WTC11 (cell line): ENCODE measurements at regions not wholly inside any gene's neighbourhood (a gene's known extent, or its start where the extent isn't known, plus 50 kb on each side); places are given as distances from the start of the nearest gene placed in this dataset.

ENCODE experiments used
- ATAC-seq: fragments of 200-7000 bp; cut with Tn5 transposase; 2 replicates; pipeline ENCODE4 v1.10.0; 2021; ENCODE audit warnings: mild to moderate bottlenecking, moderate library complexity
- CTCF ChIA-PET: fragments of 300-600 bp; sonication (Branson Sonifier 250); formaldehyde crosslinking; loops from one replicate; lab custom pipeline; 2021; ENCODE audit warnings: antibody characterized with exemption; lab: Charles Lee
- POLR2A ChIA-PET: fragments of 350-600 bp; sonication (Branson Sonifier 250); formaldehyde crosslinking; loops from one replicate; lab custom pipeline; 2021; ENCODE audit warnings: antibody characterized with exemption; lab: Charles Lee
- DNase-seq: peaks from one replicate; pipeline ENCODE4 v3.0.0; 2021; ENCODE audit warnings: low spot score
- H3K27ac Mint-ChIP-seq: 2 replicates; pipeline ENCODE4 v1.8.0; 2021; ENCODE audit warnings: mixed read lengths
- H3K27me3 Mint-ChIP-seq: 2 replicates; pipeline ENCODE4 v1.8.0; 2021; ENCODE audit warnings: low read depth, mild to moderate bottlenecking, moderate library complexity, mixed read lengths
- H3K36me3 Mint-ChIP-seq: 2 replicates; pipeline ENCODE4 v1.8.0; 2021; ENCODE audit warnings: mixed read lengths
- H3K4me1 Mint-ChIP-seq: 2 replicates; pipeline ENCODE4 v1.8.0; 2022; ENCODE audit warnings: mixed read lengths
- H3K4me3 Mint-ChIP-seq: 2 replicates; pipeline ENCODE4 v1.8.0; 2021; ENCODE audit warnings: mild to moderate bottlenecking, moderate library complexity, mixed read lengths
- H3K9me3 Mint-ChIP-seq: 2 replicates; pipeline ENCODE4 v1.8.0; 2021; ENCODE audit warnings: mixed read lengths
- CREM ChIP-seq: sonication (generic); formaldehyde crosslinking; IDR thresholded peaks from 2 replicates; pipeline ENCODE4 v1.8.1; 2022; ENCODE audit warnings: mild to moderate bottlenecking, missing genetic modification reagents, moderate library complexity
- EMX1 ChIP-seq: fragments of 250-450 bp; sonication (Bioruptor Pico); IDR thresholded peaks from 2 replicates; pipeline ENCODE4 v1.8.0; 2021; ENCODE audit warnings: mild to moderate bottlenecking
- FOXJ3 ChIP-seq: sonication (generic); formaldehyde crosslinking; IDR thresholded peaks from 2 replicates; pipeline ENCODE4 v1.9.0; 2021; ENCODE audit warnings: missing genetic modification reagents, mild to moderate bottlenecking, borderline replicate concordance
- JUN ChIP-seq: sonication (generic); formaldehyde crosslinking; IDR thresholded peaks from 2 replicates; pipeline ENCODE4 v1.8.0; 2023; ENCODE audit warnings: mild to moderate bottlenecking, missing genetic modification reagents
- KAT7 ChIP-seq: sonication (generic); formaldehyde crosslinking; IDR thresholded peaks from 2 replicates; pipeline ENCODE4 v1.8.1; 2023; ENCODE audit warnings: missing genetic modification reagents, mild to moderate bottlenecking, borderline replicate concordance
- MYBL2 ChIP-seq: sonication (generic); formaldehyde crosslinking; IDR thresholded peaks from 2 replicates; pipeline ENCODE4 v1.8.1; 2023; ENCODE audit warnings: mild to moderate bottlenecking, moderate library complexity, missing genetic modification reagents
- NFATC4 ChIP-seq: fragments of 250-450 bp; sonication (Bioruptor Pico); IDR thresholded peaks from 2 replicates; pipeline ENCODE4 v1.9.0; 2021; ENCODE audit warnings: mild to moderate bottlenecking
- NR2C2 ChIP-seq: sonication (generic); formaldehyde crosslinking; IDR thresholded peaks from 2 replicates; pipeline ENCODE4 v1.8.0; 2022; ENCODE audit warnings: mild to moderate bottlenecking, missing genetic modification reagents
- STAT6 ChIP-seq: sonication (generic); formaldehyde crosslinking; conservative IDR thresholded peaks from 2 replicates; pipeline ENCODE4 v1.8.1; 2023; ENCODE audit warnings: mild to moderate bottlenecking, low read depth, missing genetic modification reagents, moderate library complexity
- ZNF317 ChIP-seq: sonication (generic); formaldehyde crosslinking; IDR thresholded peaks from 2 replicates; pipeline ENCODE4 v1.8.1; 2023; ENCODE audit warnings: low read depth, mild to moderate bottlenecking, moderate library complexity, missing genetic modification reagents, borderline replicate concordance
- ZNF512 ChIP-seq: sonication (generic); formaldehyde crosslinking; IDR thresholded peaks from 2 replicates; pipeline ENCODE4 v1.8.1; 2022; ENCODE audit warnings: missing genetic modification reagents, borderline replicate concordance
- ZSCAN18 ChIP-seq: fragments of 250-450 bp; sonication (Bioruptor Pico); IDR thresholded peaks from 2 replicates; pipeline ENCODE4 v2.1.2; 2022; ENCODE audit warnings: mild to moderate bottlenecking, moderate library complexity
- TF ChIP-seq, protein P1 (sequence below): sonication (generic); formaldehyde crosslinking; IDR thresholded peaks from 2 replicates; pipeline ENCODE4 v1.8.1; 2023; ENCODE audit warnings: mild to moderate bottlenecking, missing genetic modification reagents
- TF ChIP-seq, protein P2 (sequence below): sonication (generic); formaldehyde crosslinking; IDR thresholded peaks from 2 replicates; pipeline ENCODE4 v1.8.1; 2022; ENCODE audit warnings: low read depth, mild to moderate bottlenecking, moderate library complexity, missing genetic modification reagents, borderline replicate concordance
- TF ChIP-seq, protein P3 (sequence below): sonication (generic); formaldehyde crosslinking; IDR thresholded peaks from 2 replicates; pipeline ENCODE4 v1.8.1; 2023; ENCODE audit warnings: mild to moderate bottlenecking, missing genetic modification reagents, moderate library complexity
- TF ChIP-seq, protein P4 (sequence below): sonication (generic); formaldehyde crosslinking; IDR thresholded peaks from 2 replicates; pipeline ENCODE4 v1.8.0; 2022; ENCODE audit warnings: mild to moderate bottlenecking, missing genetic modification reagents
- TF ChIP-seq, protein P5 (sequence below): fragments of 250-450 bp; sonication (Bioruptor Pico); IDR thresholded peaks from 2 replicates; pipeline ENCODE4 v1.9.0; 2021; ENCODE audit warnings: mild to moderate bottlenecking, borderline replicate concordance

DNA sequence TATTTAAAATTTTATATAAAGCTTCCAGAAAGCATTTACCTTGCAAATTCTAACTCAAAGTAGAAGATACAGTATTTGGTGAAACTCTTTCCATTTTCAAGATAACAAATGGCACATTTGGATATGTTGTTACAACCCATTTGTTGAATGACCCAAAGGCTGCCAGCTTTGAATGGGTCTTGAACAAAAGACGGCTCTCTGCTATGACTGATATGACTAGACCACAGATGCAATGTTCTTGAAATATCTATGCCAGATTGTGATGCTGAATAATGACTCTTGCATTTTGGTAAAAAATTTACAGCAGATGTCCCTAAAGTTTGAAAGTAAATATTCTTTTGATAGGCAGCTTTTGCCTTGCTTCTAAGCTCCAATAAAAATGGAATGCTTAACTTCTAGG lies 99.6 kb downstream of the HTR1B start (continued):
- TF ChIP-seq ZNF512 (no peak), EMX1 (CRISPR knock-in tag) (no peak), STAT6 (CRISPR knock-in tag) (no peak), KAT7 (CRISPR knock-in tag) (no peak), MYBL2 (CRISPR knock-in tag) (no peak)
- TF ChIP-seq, protein P1, sequence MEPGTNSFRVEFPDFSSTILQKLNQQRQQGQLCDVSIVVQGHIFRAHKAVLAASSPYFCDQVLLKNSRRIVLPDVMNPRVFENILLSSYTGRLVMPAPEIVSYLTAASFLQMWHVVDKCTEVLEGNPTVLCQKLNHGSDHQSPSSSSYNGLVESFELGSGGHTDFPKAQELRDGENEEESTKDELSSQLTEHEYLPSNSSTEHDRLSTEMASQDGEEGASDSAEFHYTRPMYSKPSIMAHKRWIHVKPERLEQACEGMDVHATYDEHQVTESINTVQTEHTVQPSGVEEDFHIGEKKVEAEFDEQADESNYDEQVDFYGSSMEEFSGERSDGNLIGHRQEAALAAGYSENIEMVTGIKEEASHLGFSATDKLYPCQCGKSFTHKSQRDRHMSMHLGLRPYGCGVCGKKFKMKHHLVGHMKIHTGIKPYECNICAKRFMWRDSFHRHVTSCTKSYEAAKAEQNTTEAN = no peak

- no peak for ATAC-seq
- ChIA-PET CTCF (no interaction called here), POLR2A (no interaction called here)
- no peaks in the 10 kb centered on the region for H3K27me3 Mint-ChIP-seq
- H3K27ac Mint-ChIP-seq = no peak overlapping the region
- H3K4me3 Mint-ChIP-seq = no peak overlapping the region
- H3K9me3 Mint-ChIP-seq = peaks cover 11% of the 10 kb centered on the region
- DNase-seq = no peak
- H3K4me1 Mint-ChIP-seq = no peaks in the 10 kb centered on the region; the same call in 1 of the 2 replicates
- H3K36me3 Mint-ChIP-seq = peaks cover 4% of the 10 kb centered on the region; the same call in 1 of the 2 replicates
- TF ChIP-seq CREM (CRISPR knock-in tag) (no peak), NFATC4 (CRISPR knock-in tag) (no peak), JUN (CRISPR knock-in tag) (no peak), STAT6 (CRISPR knock-in tag) (no peak), FOXJ3 (no peak), ZSCAN18 (no peak), EMX1 (CRISPR knock-in tag) (no peak), NR2C2 (CRISPR knock-in tag) (no peak), ZNF317 (CRISPR knock-in tag) (no peak)
- TF ChIP-seq, protein P2, sequence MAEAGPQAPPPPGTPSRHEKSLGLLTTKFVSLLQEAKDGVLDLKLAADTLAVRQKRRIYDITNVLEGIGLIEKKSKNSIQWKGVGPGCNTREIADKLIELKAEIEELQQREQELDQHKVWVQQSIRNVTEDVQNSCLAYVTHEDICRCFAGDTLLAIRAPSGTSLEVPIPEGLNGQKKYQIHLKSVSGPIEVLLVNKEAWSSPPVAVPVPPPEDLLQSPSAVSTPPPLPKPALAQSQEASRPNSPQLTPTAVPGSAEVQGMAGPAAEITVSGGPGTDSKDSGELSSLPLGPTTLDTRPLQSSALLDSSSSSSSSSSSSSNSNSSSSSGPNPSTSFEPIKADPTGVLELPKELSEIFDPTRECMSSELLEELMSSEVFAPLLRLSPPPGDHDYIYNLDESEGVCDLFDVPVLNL (CRISPR knock-in tag) = no peak
- TF ChIP-seq, protein P3, sequence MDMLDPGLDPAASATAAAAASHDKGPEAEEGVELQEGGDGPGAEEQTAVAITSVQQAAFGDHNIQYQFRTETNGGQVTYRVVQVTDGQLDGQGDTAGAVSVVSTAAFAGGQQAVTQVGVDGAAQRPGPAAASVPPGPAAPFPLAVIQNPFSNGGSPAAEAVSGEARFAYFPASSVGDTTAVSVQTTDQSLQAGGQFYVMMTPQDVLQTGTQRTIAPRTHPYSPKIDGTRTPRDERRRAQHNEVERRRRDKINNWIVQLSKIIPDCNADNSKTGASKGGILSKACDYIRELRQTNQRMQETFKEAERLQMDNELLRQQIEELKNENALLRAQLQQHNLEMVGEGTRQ = no peak
- TF ChIP-seq, protein P4, sequence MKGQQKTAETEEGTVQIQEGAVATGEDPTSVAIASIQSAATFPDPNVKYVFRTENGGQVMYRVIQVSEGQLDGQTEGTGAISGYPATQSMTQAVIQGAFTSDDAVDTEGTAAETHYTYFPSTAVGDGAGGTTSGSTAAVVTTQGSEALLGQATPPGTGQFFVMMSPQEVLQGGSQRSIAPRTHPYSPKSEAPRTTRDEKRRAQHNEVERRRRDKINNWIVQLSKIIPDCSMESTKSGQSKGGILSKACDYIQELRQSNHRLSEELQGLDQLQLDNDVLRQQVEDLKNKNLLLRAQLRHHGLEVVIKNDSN = no peak
- TF ChIP-seq, protein P5, sequence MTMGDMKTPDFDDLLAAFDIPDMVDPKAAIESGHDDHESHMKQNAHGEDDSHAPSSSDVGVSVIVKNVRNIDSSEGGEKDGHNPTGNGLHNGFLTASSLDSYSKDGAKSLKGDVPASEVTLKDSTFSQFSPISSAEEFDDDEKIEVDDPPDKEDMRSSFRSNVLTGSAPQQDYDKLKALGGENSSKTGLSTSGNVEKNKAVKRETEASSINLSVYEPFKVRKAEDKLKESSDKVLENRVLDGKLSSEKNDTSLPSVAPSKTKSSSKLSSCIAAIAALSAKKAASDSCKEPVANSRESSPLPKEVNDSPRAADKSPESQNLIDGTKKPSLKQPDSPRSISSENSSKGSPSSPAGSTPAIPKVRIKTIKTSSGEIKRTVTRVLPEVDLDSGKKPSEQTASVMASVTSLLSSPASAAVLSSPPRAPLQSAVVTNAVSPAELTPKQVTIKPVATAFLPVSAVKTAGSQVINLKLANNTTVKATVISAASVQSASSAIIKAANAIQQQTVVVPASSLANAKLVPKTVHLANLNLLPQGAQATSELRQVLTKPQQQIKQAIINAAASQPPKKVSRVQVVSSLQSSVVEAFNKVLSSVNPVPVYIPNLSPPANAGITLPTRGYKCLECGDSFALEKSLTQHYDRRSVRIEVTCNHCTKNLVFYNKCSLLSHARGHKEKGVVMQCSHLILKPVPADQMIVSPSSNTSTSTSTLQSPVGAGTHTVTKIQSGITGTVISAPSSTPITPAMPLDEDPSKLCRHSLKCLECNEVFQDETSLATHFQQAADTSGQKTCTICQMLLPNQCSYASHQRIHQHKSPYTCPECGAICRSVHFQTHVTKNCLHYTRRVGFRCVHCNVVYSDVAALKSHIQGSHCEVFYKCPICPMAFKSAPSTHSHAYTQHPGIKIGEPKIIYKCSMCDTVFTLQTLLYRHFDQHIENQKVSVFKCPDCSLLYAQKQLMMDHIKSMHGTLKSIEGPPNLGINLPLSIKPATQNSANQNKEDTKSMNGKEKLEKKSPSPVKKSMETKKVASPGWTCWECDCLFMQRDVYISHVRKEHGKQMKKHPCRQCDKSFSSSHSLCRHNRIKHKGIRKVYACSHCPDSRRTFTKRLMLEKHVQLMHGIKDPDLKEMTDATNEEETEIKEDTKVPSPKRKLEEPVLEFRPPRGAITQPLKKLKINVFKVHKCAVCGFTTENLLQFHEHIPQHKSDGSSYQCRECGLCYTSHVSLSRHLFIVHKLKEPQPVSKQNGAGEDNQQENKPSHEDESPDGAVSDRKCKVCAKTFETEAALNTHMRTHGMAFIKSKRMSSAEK = no peak
Observed at GRCh38 chr6:77362055-77362454, 101.2 kb downstream of the HTR1B start.
